HEK293 (cell line): ENCODE measurements at regions not wholly inside any gene's neighbourhood (a gene's known extent, or its start where the extent isn't known, plus 50 kb on each side); places are given as distances from the start of the nearest gene placed in this dataset.

Experiments used
- CTCF ChIA-PET: fragments of 350-600 bp; formaldehyde crosslinking; extraction: SDS; loops from one replicate; lab custom pipeline; 2021; ENCODE audit warnings: antibody characterized with exemption; lab: Yijun Ruan, JAX
- POLR2A ChIA-PET: fragments of 300-600 bp; formaldehyde crosslinking; extraction: SDS; loops from one replicate; lab custom pipeline; 2020; ENCODE audit warnings: antibody characterized with exemption, inconsistent platforms; lab: Yijun Ruan, JAX
- H3K27ac ChIP-seq: fragments of 200-500 bp; sonication (Bioruptor generic); 2 replicates; pipeline ENCODE4 v1.5.1; 2014; ENCODE audit warnings: low read depth, low read length, control low read depth, inconsistent platforms; ENCODE audit errors: extremely low read depth
- H3K36me3 ChIP-seq, 2 experiments: fragments of 200-500 bp in 1 of 2; sonication (Bioruptor generic) in 1 of 2; 1 replicate in 1 of 2; 2 replicates in 1 of 2; pipeline ENCODE4 v1.5.1; 2014 to 2017; ENCODE audit warnings: inconsistent platforms in 2 of 2, low read length in 2 of 2; ENCODE audit not compliant: control insufficient read depth in 2 of 2, insufficient read depth in 1 of 2
- H3K4me1 ChIP-seq: fragments of 200-500 bp; sonication (Bioruptor generic); 2 replicates; pipeline ENCODE4 v1.5.1; 2014; ENCODE audit warnings: mild to moderate bottlenecking, low read length, inconsistent platforms; ENCODE audit not compliant: control insufficient read depth, insufficient read depth
- H3K4me3 ChIP-seq: 2 replicates; pipeline ENCODE4 v1.5.1; 2011; ENCODE audit warnings: low read depth, mild to moderate bottlenecking, control low read depth, low read length, moderate library complexity
- H3K9me3 ChIP-seq: fragments of 200-500 bp; sonication (Bioruptor generic); 2 replicates; pipeline ENCODE4 v1.5.1; 2014; ENCODE audit warnings: low read depth, low read length, inconsistent platforms; ENCODE audit not compliant: control insufficient read depth, insufficient read depth
- BCL11B ChIP-seq: fragments of 450-650 bp; formaldehyde crosslinking; IDR thresholded peaks from 2 replicates; pipeline ENCODE4 v1.5.1; 2016; ENCODE audit warnings: low read depth, missing biosample characterization, missing genetic modification characterization
- GLI2 ChIP-seq: fragments of 450-650 bp; formaldehyde crosslinking; IDR thresholded peaks from 2 replicates; pipeline ENCODE4; 2017; ENCODE audit warnings: missing biosample characterization, missing genetic modification characterization, low read depth, borderline replicate concordance
- GLI4 ChIP-seq: fragments of 450-650 bp; formaldehyde crosslinking; IDR thresholded peaks from 2 replicates; pipeline ENCODE4 v1.5.1; 2016; ENCODE audit warnings: missing biosample characterization, missing genetic modification characterization
- GLIS1 ChIP-seq: fragments of 450-650 bp; formaldehyde crosslinking; IDR thresholded peaks from 2 replicates; pipeline ENCODE4 v1.5.1; 2016; ENCODE audit warnings: missing biosample characterization, missing genetic modification characterization
- KLF1 ChIP-seq: fragments of 450-650 bp; formaldehyde crosslinking; IDR thresholded peaks from 2 replicates; pipeline ENCODE4 v1.5.1; 2016; ENCODE audit warnings: missing biosample characterization, missing genetic modification characterization
- KLF7 ChIP-seq: fragments of 450-650 bp; formaldehyde crosslinking; IDR thresholded peaks from 2 replicates; pipeline ENCODE4 v1.5.1; 2016; ENCODE audit warnings: missing biosample characterization, missing genetic modification characterization, borderline replicate concordance
- OSR2 ChIP-seq: fragments of 450-650 bp; formaldehyde crosslinking; IDR thresholded peaks from 2 replicates; pipeline ENCODE4 v1.5.1; 2016; ENCODE audit warnings: missing biosample characterization, missing genetic modification characterization
- SETDB1 ChIP-seq: IDR thresholded peaks from one replicate; pipeline ENCODE4 v1.6.1; 2017; ENCODE audit warnings: mild to moderate bottlenecking, low read length, moderate library complexity, mixed read lengths; ENCODE audit not compliant: insufficient read length
- TCF7L2 ChIP-seq: IDR thresholded peaks from 2 replicates; pipeline ENCODE4 v1.6.1; 2011; ENCODE audit warnings: low read depth, mild to moderate bottlenecking, inconsistent platforms, low read length, moderate library complexity, borderline replicate concordance
- TRIM28 ChIP-seq: IDR thresholded peaks from 2 replicates; pipeline ENCODE4 v1.6.1; 2011; ENCODE audit warnings: low read length, control low read depth, borderline replicate concordance
- ZBTB20 ChIP-seq: fragments of 450-650 bp; formaldehyde crosslinking; IDR thresholded peaks from 2 replicates; pipeline ENCODE4 v1.5.1; 2016; ENCODE audit warnings: missing biosample characterization, missing genetic modification characterization
- ZBTB8A ChIP-seq: fragments of 450-650 bp; formaldehyde crosslinking; IDR thresholded peaks from 2 replicates; pipeline ENCODE4 v1.5.1; 2016; ENCODE audit warnings: missing biosample characterization, missing genetic modification characterization
- ZEB2 ChIP-seq: fragments of 450-650 bp; formaldehyde crosslinking; IDR thresholded peaks from 2 replicates; pipeline ENCODE4 v1.5.1; 2016; ENCODE audit warnings: missing biosample characterization, missing genetic modification characterization
- ZNF157 ChIP-seq: fragments of 450-650 bp; formaldehyde crosslinking; IDR thresholded peaks from 2 replicates; pipeline ENCODE4 v1.5.1; 2016; ENCODE audit warnings: missing biosample characterization, missing genetic modification characterization
- ZNF175 ChIP-seq: fragments of 450-650 bp; formaldehyde crosslinking; IDR thresholded peaks from 2 replicates; pipeline ENCODE4 v1.5.1; 2016; ENCODE audit warnings: missing biosample characterization, missing genetic modification characterization
- ZNF184 ChIP-seq: fragments of 450-650 bp; IDR thresholded peaks from 2 replicates; pipeline ENCODE4 v1.5.1; 2018; ENCODE audit warnings: missing biosample characterization, mild to moderate bottlenecking, missing genetic modification characterization
- ZNF350 ChIP-seq: fragments of 450-650 bp; formaldehyde crosslinking; IDR thresholded peaks from 2 replicates; pipeline ENCODE4 v1.5.0; 2017; ENCODE audit warnings: missing biosample characterization, mild to moderate bottlenecking, missing genetic modification characterization
- ZNF362 ChIP-seq: fragments of 450-650 bp; formaldehyde crosslinking; IDR thresholded peaks from 2 replicates; pipeline ENCODE4 v1.5.1; 2016; ENCODE audit warnings: missing biosample characterization, missing genetic modification characterization
- ZNF549 ChIP-seq: fragments of 450-650 bp; IDR thresholded peaks from 2 replicates; pipeline ENCODE4 v1.5.1; 2018; ENCODE audit warnings: missing biosample characterization, missing genetic modification characterization, mild to moderate bottlenecking, inconsistent platforms, moderate library complexity
- ZNF571 ChIP-seq: fragments of 450-650 bp; formaldehyde crosslinking; IDR thresholded peaks from 2 replicates; pipeline ENCODE4 v1.5.0; 2017; ENCODE audit warnings: missing biosample characterization, missing genetic modification characterization
- ZNF600 ChIP-seq: fragments of 450-650 bp; formaldehyde crosslinking; IDR thresholded peaks from 2 replicates; pipeline ENCODE4 v1.5.1; 2016; ENCODE audit warnings: missing biosample characterization, missing genetic modification characterization
- ZNF621 ChIP-seq: fragments of 450-650 bp; formaldehyde crosslinking; IDR thresholded peaks from 2 replicates; pipeline ENCODE4 v1.5.1; 2017; ENCODE audit warnings: missing biosample characterization, missing genetic modification characterization
- ZNF677 ChIP-seq: fragments of 450-650 bp; IDR thresholded peaks from 2 replicates; pipeline ENCODE4 v1.5.0; 2018; ENCODE audit warnings: missing biosample characterization, mild to moderate bottlenecking, missing genetic modification characterization, moderate library complexity
- ZNF707 ChIP-seq: fragments of 450-650 bp; formaldehyde crosslinking; IDR thresholded peaks from 2 replicates; pipeline ENCODE4 v1.5.1; 2016; ENCODE audit warnings: missing biosample characterization, missing genetic modification characterization
- ZNF747 ChIP-seq: fragments of 450-650 bp; formaldehyde crosslinking; IDR thresholded peaks from 2 replicates; pipeline ENCODE4 v1.5.1; 2016; ENCODE audit warnings: missing biosample characterization, missing genetic modification characterization
- ZNF791 ChIP-seq: fragments of 450-650 bp; formaldehyde crosslinking; IDR thresholded peaks from 2 replicates; pipeline ENCODE4 v1.5.1; 2016; ENCODE audit warnings: missing biosample characterization, missing genetic modification characterization
- TF ChIP-seq, protein P1 (sequence below): fragments of 450-650 bp; formaldehyde crosslinking; IDR thresholded peaks from 2 replicates; pipeline ENCODE4 v1.5.1; 2017; ENCODE audit warnings: missing biosample characterization, missing genetic modification characterization
- TF ChIP-seq, protein P2 (sequence below): fragments of 450-650 bp; formaldehyde crosslinking; IDR thresholded peaks from 2 replicates; pipeline ENCODE4 v1.5.0; 2017; ENCODE audit warnings: missing biosample characterization, missing genetic modification characterization, borderline replicate concordance
- TF ChIP-seq, protein P3 (sequence below): sonication (generic); formaldehyde crosslinking; IDR thresholded peaks from 2 replicates; pipeline ENCODE4 v1.8.1; 2022; ENCODE audit warnings: mild to moderate bottlenecking, moderate library complexity, missing genetic modification reagents
- TF ChIP-seq, protein P4 (sequence below): fragments of 450-650 bp; formaldehyde crosslinking; IDR thresholded peaks from 2 replicates; pipeline ENCODE4 v1.5.1; 2016; ENCODE audit warnings: missing biosample characterization, missing genetic modification characterization

GRCh38 chr18:39751161-39751560 is 2185.6 kb upstream of the CELF4 start:
- Histone ChIP-seq H3K9me3 (no peaks in the 10 kb centered on the region), H3K27ac (no peak overlapping the region), H3K36me3 (peaks cover 0 to 40% of the 10 kb centered on the region in 2 experiments; a peak in 1 of 3 replicates), H3K4me3 (no peak overlapping the region), H3K4me1 (no peaks in the 10 kb centered on the region)
- TF ChIP-seq ZEB2 (tag by site-specific recombination) (no peak), ZNF157 (no peak), ZNF175 (no peak), ZNF621 (no peak), ZNF600 (tag by site-specific recombination) (no peak), KLF1 (tag by site-specific recombination) (no peak), ZNF791 (tag by site-specific recombination) (no peak), ZBTB20 (tag by site-specific recombination) (no peak), TCF7L2 (no peak), GLI2 (tag by site-specific recombination) (no peak)
- CTCF ChIA-PET: no interaction called here
- POLR2A ChIA-PET: no interaction called here

GRCh38 chr18:39749154-39749553 is 2183.6 kb upstream of the CELF4 start:
- POLR2A ChIA-PET: no interaction called here
- no peak overlapping the region for H3K27ac ChIP-seq
- H3K36me3 ChIP-seq: peaks cover 0 to 40% of the 10 kb centered on the region in 2 experiments; a peak in 1 of 3 replicates
- no peak overlapping the region for H3K4me3 ChIP-seq
- TF ChIP-seq, protein P1, sequence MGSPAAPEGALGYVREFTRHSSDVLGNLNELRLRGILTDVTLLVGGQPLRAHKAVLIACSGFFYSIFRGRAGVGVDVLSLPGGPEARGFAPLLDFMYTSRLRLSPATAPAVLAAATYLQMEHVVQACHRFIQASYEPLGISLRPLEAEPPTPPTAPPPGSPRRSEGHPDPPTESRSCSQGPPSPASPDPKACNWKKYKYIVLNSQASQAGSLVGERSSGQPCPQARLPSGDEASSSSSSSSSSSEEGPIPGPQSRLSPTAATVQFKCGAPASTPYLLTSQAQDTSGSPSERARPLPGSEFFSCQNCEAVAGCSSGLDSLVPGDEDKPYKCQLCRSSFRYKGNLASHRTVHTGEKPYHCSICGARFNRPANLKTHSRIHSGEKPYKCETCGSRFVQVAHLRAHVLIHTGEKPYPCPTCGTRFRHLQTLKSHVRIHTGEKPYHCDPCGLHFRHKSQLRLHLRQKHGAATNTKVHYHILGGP (tag by site-specific recombination): no peak
- TF ChIP-seq ZNF549 (no peak), ZNF747 (no peak), ZNF362 (tag by site-specific recombination) (no peak), ZNF184 (tag by site-specific recombination) (no peak), ZBTB8A (tag by site-specific recombination) (no peak), ZNF571 (tag by site-specific recombination) (no peak), ZNF677 (tag by site-specific recombination) (no peak), GLIS1 (no peak)
- TF ChIP-seq, protein P2, sequence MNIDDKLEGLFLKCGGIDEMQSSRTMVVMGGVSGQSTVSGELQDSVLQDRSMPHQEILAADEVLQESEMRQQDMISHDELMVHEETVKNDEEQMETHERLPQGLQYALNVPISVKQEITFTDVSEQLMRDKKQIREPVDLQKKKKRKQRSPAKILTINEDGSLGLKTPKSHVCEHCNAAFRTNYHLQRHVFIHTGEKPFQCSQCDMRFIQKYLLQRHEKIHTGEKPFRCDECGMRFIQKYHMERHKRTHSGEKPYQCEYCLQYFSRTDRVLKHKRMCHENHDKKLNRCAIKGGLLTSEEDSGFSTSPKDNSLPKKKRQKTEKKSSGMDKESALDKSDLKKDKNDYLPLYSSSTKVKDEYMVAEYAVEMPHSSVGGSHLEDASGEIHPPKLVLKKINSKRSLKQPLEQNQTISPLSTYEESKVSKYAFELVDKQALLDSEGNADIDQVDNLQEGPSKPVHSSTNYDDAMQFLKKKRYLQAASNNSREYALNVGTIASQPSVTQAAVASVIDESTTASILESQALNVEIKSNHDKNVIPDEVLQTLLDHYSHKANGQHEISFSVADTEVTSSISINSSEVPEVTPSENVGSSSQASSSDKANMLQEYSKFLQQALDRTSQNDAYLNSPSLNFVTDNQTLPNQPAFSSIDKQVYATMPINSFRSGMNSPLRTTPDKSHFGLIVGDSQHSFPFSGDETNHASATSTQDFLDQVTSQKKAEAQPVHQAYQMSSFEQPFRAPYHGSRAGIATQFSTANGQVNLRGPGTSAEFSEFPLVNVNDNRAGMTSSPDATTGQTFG (tag by site-specific recombination): no peak
- H3K9me3 ChIP-seq: no peaks in the 10 kb centered on the region
- CTCF ChIA-PET: no interaction called here
- H3K4me1 ChIP-seq: no peaks in the 10 kb centered on the region

GRCh38 chr18:39748727-39749126 is 2183.1 kb upstream of the CELF4 start:
- POLR2A ChIA-PET: no interaction called here
- no peaks in the 10 kb centered on the region for H3K4me1 ChIP-seq
- H3K27ac ChIP-seq: no peak overlapping the region
- no peaks in the 10 kb centered on the region for H3K9me3 ChIP-seq
- CTCF ChIA-PET: no interaction called here
- H3K36me3 ChIP-seq: peaks cover 0 to 37% of the 10 kb centered on the region in 2 experiments; a peak in 1 of 3 replicates
- no peak overlapping the region for H3K4me3 ChIP-seq
- TF ChIP-seq, protein P3, sequence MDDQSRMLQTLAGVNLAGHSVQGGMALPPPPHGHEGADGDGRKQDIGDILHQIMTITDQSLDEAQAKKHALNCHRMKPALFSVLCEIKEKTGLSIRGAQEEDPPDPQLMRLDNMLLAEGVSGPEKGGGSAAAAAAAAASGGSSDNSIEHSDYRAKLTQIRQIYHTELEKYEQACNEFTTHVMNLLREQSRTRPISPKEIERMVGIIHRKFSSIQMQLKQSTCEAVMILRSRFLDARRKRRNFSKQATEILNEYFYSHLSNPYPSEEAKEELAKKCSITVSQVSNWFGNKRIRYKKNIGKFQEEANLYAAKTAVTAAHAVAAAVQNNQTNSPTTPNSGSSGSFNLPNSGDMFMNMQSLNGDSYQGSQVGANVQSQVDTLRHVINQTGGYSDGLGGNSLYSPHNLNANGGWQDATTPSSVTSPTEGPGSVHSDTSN (CRISPR knock-in tag): no peak
- no peak for TF ChIP-seq BCL11B (tag by site-specific recombination)
- peak; percentile 70 for TF ChIP-seq SETDB1
- no peak for TF ChIP-seq OSR2 (tag by site-specific recombination)
- TF ChIP-seq TRIM28: peak; percentile 94; the same call in 1 of the 2 replicates
- TF ChIP-seq ZNF707: no peak
- no peak for TF ChIP-seq ZNF350 (tag by site-specific recombination)
- TF ChIP-seq KLF7: no peak
- TF ChIP-seq ZBTB20 (tag by site-specific recombination): no peak
- TF ChIP-seq, protein P4, sequence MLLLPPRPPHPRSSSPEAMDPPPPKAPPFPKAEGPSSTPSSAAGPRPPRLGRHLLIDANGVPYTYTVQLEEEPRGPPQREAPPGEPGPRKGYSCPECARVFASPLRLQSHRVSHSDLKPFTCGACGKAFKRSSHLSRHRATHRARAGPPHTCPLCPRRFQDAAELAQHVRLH: no peak
- no peak for TF ChIP-seq GLI4 (tag by site-specific recombination)
